HG02885 (cell line): ENCODE measurements at regions not wholly inside any gene's neighbourhood (a gene's known extent, or its start where the extent isn't known, plus 50 kb on each side); places are given as distances from the start of the nearest gene placed in this dataset.
A peak's percentile ranks its signal among the peaks of the same experiment; 100 is the strongest.
"Not testable (repeated sequence)": the region's sequence is repeated elsewhere in the genome, so short reads cannot be mapped to it uniquely, and the experiment has no call there.

Source experiments
- ATAC-seq: cut with Tn5 transposase; IDR thresholded peaks from one replicate; pipeline ENCODE4 v1.9.1; 2021; ENCODE audit warnings: mild to moderate bottlenecking; ENCODE audit not compliant: unreplicated experiment, poor library complexity

DNA sequence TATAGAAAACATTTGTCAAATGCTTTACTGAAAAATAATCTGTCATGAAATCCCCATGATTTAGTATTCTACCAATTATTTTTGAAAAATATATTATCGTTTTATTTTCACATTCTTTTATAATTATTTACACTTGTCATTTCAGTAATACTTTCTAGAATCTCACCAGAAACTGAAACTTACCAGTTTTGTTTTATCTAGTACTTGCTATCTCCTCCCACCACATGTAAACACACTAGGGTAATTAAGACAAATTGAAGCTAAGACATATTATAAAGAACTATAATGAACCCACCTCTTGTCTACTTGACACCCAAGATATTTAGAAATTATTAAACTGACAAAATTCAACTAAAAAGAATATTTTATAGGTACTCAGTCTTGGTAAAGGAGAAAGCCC is 51.5 kb upstream of the GRM3 start:
- peak; percentile 50 for ATAC-seq

DNA sequence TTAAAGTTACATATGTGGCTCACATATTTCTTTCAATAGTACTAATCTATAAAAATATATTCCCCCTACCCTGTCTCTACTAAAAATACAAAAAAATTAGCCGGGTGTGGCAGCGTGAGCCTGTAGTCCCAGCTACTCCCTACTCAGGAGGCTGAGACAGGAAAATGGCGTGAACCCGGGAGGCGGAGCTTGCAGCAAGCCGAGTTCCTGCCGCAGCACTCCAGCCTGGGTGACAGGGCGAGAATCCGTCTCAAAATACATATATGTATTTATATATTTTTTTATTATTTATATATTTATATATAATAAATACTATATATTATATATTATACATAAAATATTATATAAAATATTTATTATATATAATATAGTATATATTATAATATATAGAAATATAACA is 69.7 kb upstream of the GRM3 start:
- no peak for ATAC-seq

DNA sequence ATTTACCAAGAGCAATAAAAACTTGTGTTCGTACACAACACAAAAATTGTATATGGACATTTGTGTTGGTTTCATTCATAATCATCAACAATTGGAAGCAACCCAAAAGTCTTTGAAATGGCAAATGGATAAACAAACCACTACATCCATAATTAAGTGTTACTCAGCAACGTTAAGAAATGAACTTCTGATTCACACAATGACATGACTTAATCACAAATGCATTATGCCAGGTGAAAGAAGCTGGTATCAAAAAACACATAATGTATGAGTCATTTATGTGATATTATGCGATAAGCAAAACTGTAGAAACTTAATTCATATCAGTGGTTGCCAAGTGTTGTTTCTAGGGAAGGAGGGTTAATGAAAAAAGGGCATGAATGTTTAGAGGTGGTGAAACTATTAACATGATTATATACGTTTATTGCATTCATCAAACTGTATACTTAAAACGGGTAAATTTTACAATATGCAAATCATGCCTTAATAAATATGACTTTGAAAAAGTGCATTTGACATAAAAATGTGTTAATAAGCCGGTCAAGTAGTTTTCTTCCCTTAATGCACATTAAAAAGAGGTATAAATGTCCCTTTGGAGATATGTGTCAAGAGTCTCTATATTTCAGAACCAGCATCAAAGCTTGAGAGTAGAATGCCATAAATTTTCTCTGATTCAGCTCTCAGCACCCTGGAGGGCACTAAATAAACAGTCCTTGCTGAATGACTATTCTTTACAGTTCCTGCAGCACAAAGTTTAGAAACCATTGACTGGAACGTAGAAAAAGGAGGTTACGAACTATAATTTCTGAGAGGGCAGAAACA is 84.8 kb upstream of the GRM3 start:
- ATAC-seq, result no peak

DNA sequence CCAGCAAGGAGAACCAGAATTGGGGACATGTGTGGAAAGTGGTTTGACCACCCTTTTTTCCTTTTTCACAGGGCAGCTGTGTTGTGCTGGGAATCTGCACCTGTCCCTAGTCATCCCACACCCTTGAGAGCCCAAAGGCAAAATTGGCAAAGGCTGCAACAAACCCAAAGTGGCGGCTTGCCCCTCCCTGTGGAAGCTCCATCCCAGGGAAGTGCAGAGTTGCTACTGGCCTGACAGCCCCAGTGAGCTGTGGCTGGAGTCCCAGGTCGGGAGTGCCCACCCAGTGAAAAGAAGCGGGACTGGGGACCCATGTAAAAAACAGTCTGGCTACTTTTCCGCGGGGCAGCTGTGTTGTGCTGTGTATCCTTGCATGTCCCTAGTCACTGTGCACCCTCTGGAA is 109.1 kb upstream of the GRM3 start:
- ATAC-seq, result no peak

DNA sequence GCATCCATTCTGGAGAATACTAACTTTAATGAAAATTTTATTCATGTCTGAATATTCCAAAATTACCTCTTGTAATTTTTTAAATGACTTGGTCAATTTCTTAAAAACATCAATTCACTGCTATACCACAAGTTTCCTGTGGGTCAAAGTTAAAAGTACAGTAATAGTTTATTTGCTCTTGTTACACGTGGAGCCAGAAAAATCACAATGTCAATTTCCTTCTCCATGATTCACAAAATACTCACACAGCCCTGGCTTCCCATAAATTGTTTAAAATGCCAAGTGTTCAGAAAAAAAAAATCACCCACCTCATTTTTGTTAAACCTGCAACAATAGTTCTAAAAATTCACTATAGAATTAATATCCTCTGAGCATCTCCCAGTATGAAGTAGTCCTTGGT is 139.5 kb upstream of the GRM3 start:
- ATAC-seq, result no peak

DNA sequence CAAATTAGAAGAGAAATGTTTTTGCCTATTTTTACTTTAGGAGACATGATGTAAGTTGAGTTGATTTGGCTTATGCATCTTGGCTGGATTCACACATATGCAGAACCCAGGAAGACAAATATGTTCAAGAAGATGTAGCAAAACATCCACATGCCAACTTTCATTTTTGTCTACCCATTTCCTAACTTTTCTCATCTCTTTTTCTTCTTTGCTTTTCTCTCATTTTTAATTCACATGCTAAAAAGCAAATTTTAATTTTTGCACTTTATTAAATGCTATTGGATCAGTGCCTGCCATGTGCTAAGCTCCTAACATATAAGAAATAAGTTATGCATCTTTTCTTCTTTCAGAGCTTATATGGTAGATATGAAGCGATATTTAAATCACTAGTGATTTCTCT is 143.7 kb upstream of the GRM3 start:
- no peak for ATAC-seq

DNA sequence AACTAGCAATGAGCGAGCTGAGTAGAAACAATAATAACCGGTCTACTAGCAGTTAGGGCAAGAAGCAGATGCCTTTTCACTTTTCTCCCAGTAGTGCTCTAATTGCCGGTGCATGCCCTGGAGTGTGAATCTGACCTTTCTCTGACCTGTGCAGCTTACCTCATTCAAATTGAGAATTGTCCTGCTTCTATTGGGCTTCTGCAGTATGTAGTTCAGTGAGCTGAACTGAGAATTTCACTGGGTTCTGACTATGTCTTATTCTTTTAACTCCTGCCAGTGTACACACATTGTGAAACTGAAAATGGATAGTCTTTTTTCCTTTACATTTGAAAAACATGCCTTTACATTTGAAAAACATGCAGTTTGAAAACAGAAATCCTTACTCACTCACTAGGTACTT is 157.9 kb upstream of the GRM3 start:
- peak; percentile 75 for ATAC-seq

DNA sequence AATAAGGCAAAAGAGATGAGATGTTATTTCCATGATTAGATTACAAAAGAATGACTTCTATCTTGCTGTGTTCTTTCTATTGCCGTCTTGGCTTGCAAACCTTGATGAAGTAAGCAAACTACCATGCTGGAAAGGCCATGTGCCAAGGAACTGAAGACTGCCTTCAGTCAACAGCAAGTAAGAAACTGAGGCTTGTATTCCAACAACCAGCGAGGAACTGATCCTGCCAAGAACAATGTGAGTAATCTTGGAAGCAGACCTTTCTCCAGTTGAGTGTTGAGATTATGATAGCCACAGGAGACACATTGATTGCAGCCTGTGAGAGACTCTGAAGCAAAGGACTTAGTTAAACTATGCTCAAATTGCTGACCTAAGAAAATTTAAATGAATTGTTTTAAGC is 164.6 kb upstream of the GRM3 start:
- ATAC-seq, result no peak

DNA sequence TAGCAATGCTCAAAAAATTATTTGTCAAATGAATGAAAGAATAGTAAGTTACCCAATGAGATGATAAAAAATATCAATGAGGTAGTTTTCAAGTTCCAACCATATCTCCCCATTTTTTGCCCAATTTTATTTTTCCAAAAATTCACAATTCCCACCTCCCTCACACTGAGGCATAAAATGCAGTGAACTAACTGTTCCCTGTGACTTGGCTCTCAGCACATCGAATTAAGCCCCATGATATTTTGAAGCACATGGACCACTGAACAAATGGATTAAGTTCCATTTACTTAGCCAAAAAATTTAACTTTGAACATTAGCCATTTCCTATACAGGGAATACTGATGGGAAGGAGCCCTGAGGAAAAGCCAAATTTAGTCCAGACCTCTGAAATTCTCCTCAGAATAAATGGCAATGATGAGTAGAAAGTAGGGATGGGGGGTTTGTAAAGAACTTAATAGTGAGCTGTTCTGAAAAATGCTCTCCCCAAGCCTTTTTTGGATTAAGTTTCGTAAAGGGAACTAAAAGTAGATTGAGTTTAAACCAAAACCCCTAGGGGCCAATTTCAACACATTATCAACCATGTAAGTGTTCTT is 166.3 kb upstream of the GRM3 start:
- ATAC-seq, result no peak

DNA sequence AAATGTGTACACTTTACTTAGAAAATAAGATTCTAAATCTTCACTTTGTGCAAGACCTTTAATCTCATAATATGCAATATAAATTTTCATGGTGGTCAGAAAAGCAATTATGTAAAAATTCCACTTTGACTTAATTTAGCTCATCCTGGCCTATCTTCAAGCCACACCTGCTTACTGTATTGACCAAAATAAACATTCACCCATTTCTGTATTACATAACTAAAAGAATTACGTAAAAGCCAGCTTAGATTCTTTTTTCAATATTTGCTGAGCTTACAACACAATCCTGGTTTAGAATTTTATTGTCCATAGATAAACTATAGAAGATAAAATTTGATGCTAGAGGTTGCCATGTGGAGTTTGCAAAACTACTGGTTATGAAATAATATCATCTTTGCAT is 172.9 kb upstream of the GRM3 start:
- no peak for ATAC-seq

DNA sequence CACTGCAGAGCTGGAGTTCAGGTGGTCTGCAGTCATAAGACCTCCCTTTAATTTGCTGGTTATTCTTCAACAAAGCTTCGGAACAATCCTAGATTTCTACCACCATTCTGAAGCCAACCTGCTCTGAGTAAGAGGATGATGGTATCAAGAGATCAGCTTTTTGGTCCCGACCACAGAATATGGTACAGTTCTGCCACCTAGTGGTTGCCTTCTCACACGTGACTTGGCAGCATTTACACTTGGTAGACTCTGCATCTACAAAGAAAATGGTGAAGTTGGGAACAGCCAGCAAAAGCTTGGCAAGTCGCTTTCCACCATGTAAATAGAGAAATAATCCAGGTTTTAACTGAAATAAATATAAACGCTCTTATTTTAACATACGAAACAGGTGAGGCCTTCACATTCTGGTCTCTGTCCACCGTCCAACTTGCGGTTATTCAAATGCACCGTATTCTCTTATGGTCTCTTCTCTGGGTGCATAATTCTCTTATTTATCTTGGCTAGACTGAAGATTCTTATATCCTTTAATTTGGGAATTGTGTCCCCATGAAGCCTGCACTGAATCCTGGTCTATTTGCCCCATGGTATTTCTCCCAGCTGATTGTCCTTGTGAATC is 173.9 kb upstream of the GRM3 start:
- ATAC-seq, result peak; percentile 100

DNA sequence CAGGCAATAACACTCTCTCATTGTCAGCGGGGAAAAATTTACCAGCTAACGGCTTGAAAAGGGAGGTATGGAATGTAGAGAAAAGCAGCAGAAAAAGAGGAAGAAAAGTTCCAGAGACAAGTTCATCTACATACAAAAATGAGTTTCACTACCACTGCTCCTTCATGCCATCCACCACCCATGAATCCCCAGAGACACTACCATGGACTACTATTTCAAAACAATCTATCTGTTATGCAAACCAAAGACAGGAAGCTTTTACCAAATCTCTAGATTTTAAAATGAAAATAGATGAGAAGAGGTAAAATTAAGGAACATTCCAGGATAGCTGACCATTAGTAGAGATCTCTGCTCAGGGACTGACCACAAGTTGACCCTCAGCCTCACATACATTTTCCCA is 189.0 kb upstream of the GRM3 start:
- ATAC-seq, result no peak

DNA sequence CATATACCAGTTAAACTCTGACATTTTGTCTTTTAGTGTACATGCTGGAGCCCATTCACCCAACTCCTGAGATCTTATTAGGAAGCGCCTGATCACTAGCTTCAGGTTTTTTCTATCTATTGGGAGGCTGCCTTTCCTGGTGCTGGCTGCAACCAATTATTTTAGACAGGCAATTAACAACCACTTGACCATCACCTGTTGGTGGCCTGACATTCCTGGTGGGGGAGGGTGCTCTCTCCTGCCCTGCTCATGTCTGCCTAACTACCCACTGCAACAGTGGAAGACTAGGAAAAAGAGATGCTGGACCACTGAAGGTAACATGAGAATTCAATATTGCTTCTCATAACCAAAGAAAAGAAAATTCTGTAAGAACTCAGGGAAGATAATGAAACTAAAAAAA is 190.3 kb upstream of the GRM3 start:
- ATAC-seq, result no peak

DNA sequence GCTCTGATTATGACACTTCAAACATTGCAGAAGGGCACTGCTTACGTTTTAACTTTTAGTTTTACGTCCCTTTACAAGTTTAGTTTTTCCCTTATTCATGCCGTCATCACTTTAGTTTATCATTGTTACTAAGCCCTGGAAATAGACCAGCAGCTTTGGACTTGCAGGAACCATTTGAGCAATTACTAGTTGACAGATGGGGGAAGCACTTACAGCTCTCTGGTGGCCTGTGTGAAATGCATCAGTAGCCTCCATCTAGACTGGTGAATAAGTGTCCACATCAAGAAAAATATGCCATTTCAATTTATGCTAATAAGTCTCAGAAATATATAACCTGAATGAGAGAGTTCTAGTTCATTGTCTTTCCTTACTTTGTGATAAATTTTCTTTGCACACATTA is 194.9 kb upstream of the GRM3 start:
- ATAC-seq, result no peak

DNA sequence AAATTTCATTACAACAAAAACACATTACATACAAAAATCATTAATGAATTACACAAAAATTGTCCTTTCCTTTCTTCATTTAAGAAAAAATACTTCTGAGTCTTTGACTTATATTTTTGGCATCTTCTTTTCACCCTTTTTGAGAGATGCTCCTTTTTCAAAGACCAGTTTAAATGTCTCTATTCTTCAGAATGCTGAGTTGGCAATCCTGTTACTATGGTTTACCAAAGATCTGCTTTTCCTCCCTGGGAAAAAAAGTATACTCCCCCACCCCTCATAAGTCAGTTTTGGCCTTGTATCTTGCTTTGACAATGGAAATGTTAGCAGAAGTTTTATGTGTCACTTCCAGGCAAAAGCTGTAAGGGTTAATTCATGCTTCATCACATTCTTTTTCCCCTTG is 198.4 kb upstream of the GRM3 start:
- ATAC-seq, result no peak

DNA sequence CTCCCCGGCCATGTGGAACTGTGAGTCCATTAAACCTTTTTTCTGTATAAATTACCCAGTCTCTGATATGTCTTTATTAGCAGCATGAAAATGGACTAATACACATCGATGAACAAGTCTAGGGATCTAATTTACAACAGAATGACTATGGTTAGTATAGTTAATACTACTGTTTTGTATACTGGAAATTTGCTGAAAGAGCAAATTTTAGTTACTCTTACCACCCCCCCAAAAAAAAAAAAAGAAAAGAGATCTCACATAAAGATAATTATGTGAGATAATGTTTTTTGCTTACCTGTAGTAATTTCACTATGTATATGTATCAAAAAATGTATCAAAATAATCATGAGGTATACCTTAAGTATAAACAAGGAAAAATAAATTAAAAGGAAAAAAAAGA is 199.5 kb upstream of the GRM3 start:
- ATAC-seq, result no peak

DNA sequence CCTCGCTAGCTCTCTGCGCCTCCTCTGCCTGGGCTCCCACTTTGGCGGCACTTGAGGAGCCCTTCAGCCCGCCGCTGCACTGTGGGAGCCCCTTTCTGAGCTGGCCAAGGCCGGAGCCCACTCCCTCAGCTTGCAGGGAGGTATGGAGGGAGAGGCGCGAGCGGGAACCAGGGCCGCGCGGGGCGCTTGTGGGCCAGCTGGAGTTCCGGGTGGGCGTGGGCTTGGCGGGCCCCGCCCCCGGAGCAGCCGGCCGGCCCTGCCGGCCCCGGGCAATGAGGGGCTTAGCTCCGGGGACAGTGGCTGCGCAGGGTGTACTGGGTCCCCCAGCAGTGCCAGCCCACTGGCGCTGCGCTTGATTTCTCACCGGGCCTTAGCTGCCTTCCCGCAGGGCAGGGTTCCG is 203.3 kb upstream of the GRM3 start:
- not testable (repeated sequence) for ATAC-seq

DNA sequence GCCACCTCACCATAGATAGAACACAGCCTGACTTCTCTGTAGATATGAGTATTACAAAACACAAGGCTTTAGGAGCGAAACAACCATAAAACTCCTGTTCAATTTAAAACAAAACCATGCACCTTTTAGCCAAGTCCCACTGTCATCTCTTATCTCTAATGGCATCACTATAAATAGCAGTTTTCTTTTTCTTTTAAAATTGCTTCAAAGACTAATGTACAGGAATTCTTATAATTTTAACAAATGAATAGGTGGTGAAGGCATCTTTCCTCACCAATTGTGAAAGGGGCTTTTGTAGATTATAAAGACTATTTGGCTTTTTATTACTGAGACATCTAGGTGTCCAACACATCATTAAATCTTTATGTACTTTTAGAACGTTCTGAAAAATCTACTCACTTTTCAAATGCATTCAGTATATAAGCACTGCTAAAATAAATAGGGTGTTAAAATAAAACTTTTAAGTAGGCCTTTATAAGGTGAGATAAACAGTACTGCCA is 205.7 kb upstream of the GRM3 start:
- no peak for ATAC-seq

DNA sequence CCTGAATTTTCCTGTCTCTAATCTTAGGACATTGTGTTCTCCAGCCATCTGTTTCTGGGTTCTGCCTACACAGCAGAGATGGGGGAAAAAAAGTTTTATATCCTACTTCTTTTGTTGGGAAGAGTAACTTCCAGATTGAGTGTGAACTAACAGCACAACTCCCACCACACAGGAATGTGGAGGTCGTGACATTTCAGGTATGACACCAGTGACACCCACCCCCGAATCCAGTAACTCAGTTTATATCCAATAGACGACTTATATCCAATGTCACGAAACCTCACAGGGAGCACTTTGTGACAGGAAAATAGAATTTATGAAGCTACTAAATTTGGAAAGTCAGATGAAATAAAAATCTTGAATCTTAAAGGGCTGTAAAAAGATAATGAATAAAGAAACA is 211.9 kb upstream of the GRM3 start:
- no peak for ATAC-seq

DNA sequence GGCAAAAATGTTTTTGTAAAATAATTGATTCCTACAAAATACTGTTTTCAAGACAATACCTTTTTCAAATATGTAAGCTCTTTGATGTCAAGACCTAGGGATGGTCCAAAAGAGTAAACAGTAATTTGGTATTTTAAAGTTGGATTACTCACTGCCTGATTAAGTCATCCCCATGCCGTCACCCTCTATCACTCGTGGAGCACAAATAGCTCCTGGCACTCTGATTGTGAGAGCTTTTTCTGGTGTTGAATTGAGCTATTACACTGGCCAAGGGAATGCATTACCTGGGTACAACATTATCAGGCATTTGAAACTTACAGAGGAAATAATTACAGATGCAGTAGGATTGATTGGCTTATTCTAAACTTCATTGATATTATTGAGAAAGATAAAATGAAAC is 231.9 kb upstream of the GRM3 start:
- ATAC-seq, result no peak

DNA sequence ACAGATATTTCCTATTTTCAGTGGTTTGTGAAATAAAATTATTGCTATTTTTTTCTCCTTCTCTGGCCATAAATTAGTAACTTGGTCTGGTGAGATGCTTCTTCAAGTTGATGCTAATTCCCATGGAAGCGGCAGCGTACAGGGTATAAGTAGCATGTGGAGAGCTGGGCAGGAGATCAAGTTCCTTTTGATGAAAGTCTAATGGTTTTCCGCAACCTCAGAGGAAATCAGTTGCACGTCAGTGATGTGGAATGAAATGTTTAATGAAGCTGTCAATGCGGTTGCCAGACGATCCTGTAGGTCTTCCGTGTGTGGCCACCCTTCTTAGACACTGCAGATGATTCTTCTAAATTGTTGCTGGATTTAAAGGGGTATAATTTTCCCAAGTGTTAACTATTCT is 236.4 kb upstream of the GRM3 start:
- ATAC-seq, result no peak

DNA sequence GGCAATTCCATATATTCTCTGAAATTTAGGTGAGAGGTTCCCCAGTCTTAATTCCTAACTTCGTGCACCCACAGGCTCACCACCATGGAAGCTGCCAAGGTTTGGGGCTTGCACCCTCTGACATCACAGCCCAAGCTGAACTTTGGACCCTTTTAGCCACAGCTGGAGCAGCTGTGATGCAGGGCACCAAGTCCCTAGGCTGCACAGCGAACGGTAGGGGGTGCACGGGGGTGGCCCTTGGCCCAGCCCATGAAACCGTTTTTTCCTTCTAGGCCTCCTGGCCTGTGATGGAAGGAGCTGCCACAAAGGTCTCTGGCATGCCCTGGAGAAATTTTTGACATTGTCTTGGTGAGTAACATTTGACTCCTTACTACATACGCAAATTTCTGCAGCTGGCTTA is 251.9 kb upstream of the GRM3 start:
- ATAC-seq, result no peak
